ENCODE measurements at regions not wholly inside any gene's neighbourhood (a gene's known extent, or its start where the extent isn't known, plus 50 kb on each side); places are given as distances from the start of the nearest gene placed in this dataset.
A peak's percentile ranks its signal among the peaks of the same experiment; 100 is the strongest.

GRCh38 chr2:58434692-58435091, 193.6 kb upstream of the FANCL start:
- no peak for DNase-seq

GRCh38 chr2:58432491-58433170, 191.5 kb upstream of the FANCL start:
- H3K9me3 ChIP-seq: no peaks in the 10 kb centered on the region
- TF ChIP-seq, protein P1, sequence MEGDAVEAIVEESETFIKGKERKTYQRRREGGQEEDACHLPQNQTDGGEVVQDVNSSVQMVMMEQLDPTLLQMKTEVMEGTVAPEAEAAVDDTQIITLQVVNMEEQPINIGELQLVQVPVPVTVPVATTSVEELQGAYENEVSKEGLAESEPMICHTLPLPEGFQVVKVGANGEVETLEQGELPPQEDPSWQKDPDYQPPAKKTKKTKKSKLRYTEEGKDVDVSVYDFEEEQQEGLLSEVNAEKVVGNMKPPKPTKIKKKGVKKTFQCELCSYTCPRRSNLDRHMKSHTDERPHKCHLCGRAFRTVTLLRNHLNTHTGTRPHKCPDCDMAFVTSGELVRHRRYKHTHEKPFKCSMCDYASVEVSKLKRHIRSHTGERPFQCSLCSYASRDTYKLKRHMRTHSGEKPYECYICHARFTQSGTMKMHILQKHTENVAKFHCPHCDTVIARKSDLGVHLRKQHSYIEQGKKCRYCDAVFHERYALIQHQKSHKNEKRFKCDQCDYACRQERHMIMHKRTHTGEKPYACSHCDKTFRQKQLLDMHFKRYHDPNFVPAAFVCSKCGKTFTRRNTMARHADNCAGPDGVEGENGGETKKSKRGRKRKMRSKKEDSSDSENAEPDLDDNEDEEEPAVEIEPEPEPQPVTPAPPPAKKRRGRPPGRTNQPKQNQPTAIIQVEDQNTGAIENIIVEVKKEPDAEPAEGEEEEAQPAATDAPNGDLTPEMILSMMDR (IDR thresholded peaks at IDR 0.05): no peak
- TF ChIP-seq POLR2A (IDR thresholded peaks at IDR 0.05): no peak
- no peaks in the 10 kb centered on the region for H3K27me3 ChIP-seq
- H3K4me1 ChIP-seq: peaks cover 0 to 13% (median 0%) of the 10 kb centered on the region in 4 donors
- H3K4me3 ChIP-seq: no peak overlapping the region
- no peak overlapping the region for H3K27ac ChIP-seq
- DNase-seq: peak in 1 of 3 donors; percentile 67
- H3K36me3 ChIP-seq: no peaks in the 10 kb centered on the region

More at GRCh38 chr2:58434692-58435091, 193.6 kb upstream of the FANCL start:
- no peaks in the 10 kb centered on the region for H3K36me3 ChIP-seq
- no peak overlapping the region for H3K4me3 ChIP-seq
- peaks cover 0 to 3% (median 0%) of the 10 kb centered on the region in 4 donors for H3K4me1 ChIP-seq
- H3K27me3 ChIP-seq: no peaks in the 10 kb centered on the region
- H3K27ac ChIP-seq: no peak overlapping the region
- TF ChIP-seq, protein P1 (IDR thresholded peaks at IDR 0.05): no peak
- TF ChIP-seq POLR2A (IDR thresholded peaks at IDR 0.05): no peak
- no peaks in the 10 kb centered on the region for H3K9me3 ChIP-seq

DNA sequence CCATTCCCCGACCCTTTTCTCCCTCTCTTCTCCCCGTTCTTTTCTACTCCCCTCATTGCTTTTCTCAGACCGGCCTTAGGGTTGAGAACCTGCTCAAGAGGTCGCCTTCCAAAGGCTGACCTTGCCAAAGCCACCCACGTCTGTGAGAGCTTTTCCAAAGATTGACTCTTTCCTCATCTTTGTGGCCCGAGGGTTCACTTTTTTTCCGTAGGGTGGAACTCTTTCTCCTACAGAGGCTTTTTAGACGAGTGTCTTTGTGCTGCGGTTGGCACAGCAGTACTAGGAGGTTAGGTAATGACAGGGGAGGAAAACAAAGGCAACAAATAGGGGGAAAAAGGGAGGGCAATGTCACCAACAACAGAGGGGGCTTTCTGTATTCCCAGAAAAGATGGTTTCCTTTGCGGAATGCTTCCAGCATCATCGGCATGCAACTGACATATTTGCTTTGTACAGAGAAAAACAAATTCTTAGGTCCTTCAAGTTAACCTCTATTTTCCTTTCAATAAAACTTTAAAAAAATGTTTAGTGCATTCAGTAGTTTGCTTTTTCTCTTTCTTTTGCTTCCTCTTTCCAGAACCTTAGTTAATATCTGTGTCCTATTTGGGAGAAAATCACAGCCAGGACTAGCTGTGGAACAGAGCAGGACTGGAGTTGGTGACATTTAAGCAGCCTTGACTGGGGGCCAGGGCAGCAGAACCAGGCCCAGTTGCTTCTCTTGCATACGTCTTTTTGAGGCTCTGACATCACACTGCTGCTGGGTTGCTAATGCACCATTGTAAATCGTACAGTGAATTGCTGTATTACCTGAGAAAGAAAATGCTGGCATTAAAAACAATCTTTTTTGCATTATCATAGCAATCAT, 188.1 kb upstream of the FANCL start:
- Histone ChIP-seq H3K27me3 (no peaks in the 10 kb centered on the region), H3K4me3 (no peak overlapping the region), H3K36me3 (no peaks in the 10 kb centered on the region), H3K4me1 (peaks cover 0 to 17% (median 0%) of the 10 kb centered on the region in 4 donors), H3K9me3 (no peaks in the 10 kb centered on the region), H3K27ac (no peak overlapping the region)
- TF ChIP-seq, protein P1 (IDR thresholded peaks at IDR 0.05): no peak
- no peak for TF ChIP-seq POLR2A (IDR thresholded peaks at IDR 0.05)
- DNase-seq: no peak

DNA sequence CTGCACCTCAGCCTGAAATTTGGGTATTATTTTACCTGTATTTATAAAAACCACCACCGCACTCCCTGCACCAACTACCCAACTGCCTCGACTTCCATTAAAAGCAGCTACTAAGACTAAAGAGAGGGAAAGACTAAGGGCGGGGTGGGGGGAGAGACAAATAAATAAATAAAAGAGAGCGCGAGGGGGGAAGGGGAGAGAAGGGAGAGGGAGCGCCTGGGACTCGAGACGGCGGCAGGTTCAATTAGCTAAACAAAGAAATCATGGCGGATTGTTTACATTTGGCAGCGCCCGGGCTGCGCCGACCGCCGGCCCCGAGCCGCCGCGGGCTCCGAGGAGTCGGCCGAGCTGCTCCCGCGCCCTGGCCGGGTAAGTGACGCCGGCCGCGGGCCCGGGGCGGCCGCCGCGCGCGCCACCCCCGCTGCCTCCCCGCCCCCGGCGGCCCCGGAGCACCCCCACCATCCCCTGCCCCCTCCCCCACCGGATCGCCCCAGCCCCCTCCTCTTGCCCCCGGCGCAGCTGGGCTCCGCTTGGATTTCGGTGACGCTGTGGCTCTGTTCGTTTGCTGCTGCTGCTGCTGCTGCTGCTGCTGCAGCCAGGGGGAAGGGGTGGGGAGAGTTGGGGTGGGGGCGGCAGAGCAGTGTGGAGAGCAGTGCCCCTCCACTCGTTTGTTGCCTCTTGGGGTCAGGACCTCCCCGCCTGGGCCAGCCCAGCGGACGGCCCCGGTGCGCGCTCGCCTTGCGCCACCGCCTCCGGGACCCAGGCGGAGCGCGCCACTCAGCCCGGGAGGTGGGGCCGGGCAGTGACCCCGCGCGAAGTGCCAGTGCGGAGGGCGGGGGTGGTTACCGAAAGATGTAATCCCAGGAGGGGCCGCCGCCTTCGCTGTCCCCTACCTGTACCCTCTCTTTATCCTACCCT, 187.2 kb upstream of the FANCL start:
- H3K27ac ChIP-seq: no peak overlapping the region
- no peak for DNase-seq

More for the DNA sequence above, 187.2 kb upstream of the FANCL start:
- no peak for TF ChIP-seq POLR2A (IDR thresholded peaks at IDR 0.05)
- TF ChIP-seq, protein P1 (IDR thresholded peaks at IDR 0.05): no peak
- Histone ChIP-seq H3K9me3 (no peaks in the 10 kb centered on the region), H3K4me3 (peak overlapping the region in 3 of 4 donors; percentile 20 to 46 (median 40)), H3K4me1 (peaks cover 0 to 17% (median 0%) of the 10 kb centered on the region in 4 donors), H3K36me3 (no peaks in the 10 kb centered on the region), H3K27me3 (no peaks in the 10 kb centered on the region)

Measured in Peyer's patch (tissue), 4 donors.